ENCODE measurements at regions not wholly inside any gene's neighbourhood (a gene's known extent, or its start where the extent isn't known, plus 50 kb on each side); places are given as distances from the start of the nearest gene placed in this dataset.

GRCh38 chr2:56508662-56509061, 324.9 kb downstream of the CCDC85A start:
- Histone ChIP-seq H3K79me2 (ENCODE audit: low read length) (no peaks in the 10 kb centered on the region), H3K4me1 (ENCODE audit: low read length) (no peaks in the 10 kb centered on the region), H4K20me1 (ENCODE audit: insufficient read depth, low read length) (no peaks in the 10 kb centered on the region), H3K4me2 (ENCODE audit: low read depth, low read length) (no peak overlapping the region), H3K9me2 (replicated peaks; ENCODE audit: insufficient read depth, low read length) (no peaks in the 10 kb centered on the region), H2AFZ (ENCODE audit: low read length) (no peak overlapping the region), H3K27ac (ENCODE audit: low read length) (no peak overlapping the region), H3K9ac (ENCODE audit: low read length) (no peak overlapping the region), H3K9me3 (replicated peaks; ENCODE audit: insufficient read depth, low read length) (no peaks in the 10 kb centered on the region), H3K4me3 (ENCODE audit: low read length) (no peak overlapping the region), H3K36me3 (replicated peaks; ENCODE audit: insufficient read depth, low read length) (no peaks in the 10 kb centered on the region), H3K27me3 (replicated peaks; ENCODE audit: insufficient read depth, low read length) (no peaks in the 10 kb centered on the region), H3F3A (ENCODE audit: insufficient read depth, low read length) (no peaks in the 10 kb centered on the region)
- DNase-seq: no peak
- TF ChIP-seq EZH2phosphoT487 (IDR thresholded peaks at IDR 0.05; ENCODE audit: low read length): no peak
- no peak for TF ChIP-seq CTCF (IDR thresholded peaks at IDR 0.05; ENCODE audit: low read length)
- TF ChIP-seq EZH2 (optimal IDR thresholded peaks at IDR 0.05; ENCODE audit: low read depth, low read length): no peak

GRCh38 chr2:56510610-56511009, 326.8 kb downstream of the CCDC85A start:
- DNase-seq: no peak
- no peaks in the 10 kb centered on the region for H3K27me3 ChIP-seq (replicated peaks; ENCODE audit: insufficient read depth, low read length)
- H3K36me3 ChIP-seq (replicated peaks; ENCODE audit: insufficient read depth, low read length): no peaks in the 10 kb centered on the region
- H3K4me3 ChIP-seq (ENCODE audit: low read length): no peak overlapping the region
- no peak for TF ChIP-seq EZH2 (optimal IDR thresholded peaks at IDR 0.05; ENCODE audit: low read depth, low read length)
- TF ChIP-seq CTCF (IDR thresholded peaks at IDR 0.05; ENCODE audit: low read length): no peak
- TF ChIP-seq EZH2phosphoT487 (IDR thresholded peaks at IDR 0.05; ENCODE audit: low read length): no peak
- H3K27ac ChIP-seq (ENCODE audit: low read length): no peak overlapping the region
- no peak overlapping the region for H2AFZ ChIP-seq (ENCODE audit: low read length)
- H3F3A ChIP-seq (ENCODE audit: insufficient read depth, low read length): no peaks in the 10 kb centered on the region
- H3K4me2 ChIP-seq (ENCODE audit: low read depth, low read length): no peak overlapping the region
- no peaks in the 10 kb centered on the region for H3K79me2 ChIP-seq (ENCODE audit: low read length)
- no peak overlapping the region for H3K9ac ChIP-seq (ENCODE audit: low read length)
- H4K20me1 ChIP-seq (ENCODE audit: insufficient read depth, low read length): no peaks in the 10 kb centered on the region
- no peaks in the 10 kb centered on the region for H3K4me1 ChIP-seq (ENCODE audit: low read length)
- H3K9me2 ChIP-seq (replicated peaks; ENCODE audit: insufficient read depth, low read length): no peaks in the 10 kb centered on the region
- H3K9me3 ChIP-seq (replicated peaks; ENCODE audit: insufficient read depth, low read length): no peaks in the 10 kb centered on the region

GRCh38 chr2:56515399-56515798, 331.6 kb downstream of the CCDC85A start:
- Histone ChIP-seq H3K27me3 (replicated peaks; ENCODE audit: insufficient read depth, low read length) (no peaks in the 10 kb centered on the region), H3K79me2 (ENCODE audit: low read length) (no peaks in the 10 kb centered on the region), H2AFZ (ENCODE audit: low read length) (no peak overlapping the region), H3K4me1 (ENCODE audit: low read length) (no peaks in the 10 kb centered on the region), H3K4me3 (ENCODE audit: low read length) (no peak overlapping the region), H3K36me3 (replicated peaks; ENCODE audit: insufficient read depth, low read length) (no peaks in the 10 kb centered on the region), H3K27ac (ENCODE audit: low read length) (no peak overlapping the region), H3K9me2 (replicated peaks; ENCODE audit: insufficient read depth, low read length) (no peaks in the 10 kb centered on the region), H3K4me2 (ENCODE audit: low read depth, low read length) (no peak overlapping the region), H3K9me3 (replicated peaks; ENCODE audit: insufficient read depth, low read length) (no peaks in the 10 kb centered on the region), H4K20me1 (ENCODE audit: insufficient read depth, low read length) (no peaks in the 10 kb centered on the region), H3F3A (ENCODE audit: insufficient read depth, low read length) (no peaks in the 10 kb centered on the region), H3K9ac (ENCODE audit: low read length) (no peak overlapping the region)
- no peak for TF ChIP-seq CTCF (IDR thresholded peaks at IDR 0.05; ENCODE audit: low read length)
- TF ChIP-seq EZH2phosphoT487 (IDR thresholded peaks at IDR 0.05; ENCODE audit: low read length): no peak
- no peak for TF ChIP-seq EZH2 (optimal IDR thresholded peaks at IDR 0.05; ENCODE audit: low read depth, low read length)
- no peak for DNase-seq
